Bronchial epithelial cell (primary cell): ENCODE measurements at regions not wholly inside any gene's neighbourhood (a gene's known extent, or its start where the extent isn't known, plus 50 kb on each side); places are given as distances from the start of the nearest gene placed in this dataset.

Source experiments
- DNase-seq: peaks from one replicate; pipeline ENCODE4 v3.0.0-alpha.2; 2010; ENCODE audit warnings: low read depth
- FAIRE-seq: peaks from 2 replicates; lab custom pipeline; 2011; peaks lifted over from hg19 to GRCh38; lab: Jason Lieb, UNC
- H3K27me3 ChIP-seq: 2 replicates; pipeline ENCODE4 v1.5.1; 2011; ENCODE audit warnings: low read length; ENCODE audit not compliant: control insufficient read depth, insufficient read depth
- H3K36me3 ChIP-seq: 2 replicates; pipeline ENCODE4 v1.5.1; 2011; ENCODE audit warnings: low read length; ENCODE audit not compliant: control insufficient read depth, insufficient read depth
- H3K4me3 ChIP-seq: 2 replicates; pipeline ENCODE4 v1.5.1; 2011; ENCODE audit warnings: mild to moderate bottlenecking, low read depth, low read length, control low read depth
- TF ChIP-seq, protein P1 (sequence below): IDR thresholded peaks from 2 replicates; pipeline ENCODE4 v1.5.1; 2011; ENCODE audit warnings: mild to moderate bottlenecking, moderate library complexity, low read length, control low read depth, inconsistent platforms; ENCODE audit not compliant: insufficient read depth, severe bottlenecking

DNA sequence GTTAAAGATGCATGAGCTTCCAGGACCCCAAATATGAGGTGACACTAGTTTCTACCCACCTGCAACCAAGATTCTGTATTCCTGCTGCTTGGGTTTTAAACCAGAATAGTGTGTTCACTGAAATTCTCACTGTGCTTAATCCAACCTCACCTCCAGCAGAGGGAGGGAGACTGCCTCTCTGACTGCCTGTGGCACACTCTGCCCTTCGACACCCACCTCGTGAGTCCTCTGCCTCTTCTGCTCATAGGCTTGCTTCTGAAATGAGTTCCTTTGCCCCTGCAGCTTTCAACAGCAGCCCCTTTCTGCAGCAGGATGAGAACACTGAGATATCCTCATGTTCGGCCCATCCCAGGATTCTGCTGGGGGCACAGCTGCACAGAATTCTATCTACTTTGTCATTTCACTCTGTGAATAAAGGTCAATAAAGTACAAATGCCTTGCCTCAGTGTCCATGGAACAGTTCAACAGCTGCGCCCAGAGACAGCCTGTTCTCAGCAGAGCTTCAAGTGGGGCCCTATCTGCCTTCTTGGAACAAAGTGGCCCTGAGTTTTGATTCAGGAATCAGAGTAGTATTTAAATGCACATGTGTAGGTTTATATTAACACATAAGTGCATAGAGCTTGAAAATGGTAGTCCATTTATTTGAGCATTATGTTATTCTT is 632.5 kb downstream of the TNS3 start:
- TF ChIP-seq, protein P1, sequence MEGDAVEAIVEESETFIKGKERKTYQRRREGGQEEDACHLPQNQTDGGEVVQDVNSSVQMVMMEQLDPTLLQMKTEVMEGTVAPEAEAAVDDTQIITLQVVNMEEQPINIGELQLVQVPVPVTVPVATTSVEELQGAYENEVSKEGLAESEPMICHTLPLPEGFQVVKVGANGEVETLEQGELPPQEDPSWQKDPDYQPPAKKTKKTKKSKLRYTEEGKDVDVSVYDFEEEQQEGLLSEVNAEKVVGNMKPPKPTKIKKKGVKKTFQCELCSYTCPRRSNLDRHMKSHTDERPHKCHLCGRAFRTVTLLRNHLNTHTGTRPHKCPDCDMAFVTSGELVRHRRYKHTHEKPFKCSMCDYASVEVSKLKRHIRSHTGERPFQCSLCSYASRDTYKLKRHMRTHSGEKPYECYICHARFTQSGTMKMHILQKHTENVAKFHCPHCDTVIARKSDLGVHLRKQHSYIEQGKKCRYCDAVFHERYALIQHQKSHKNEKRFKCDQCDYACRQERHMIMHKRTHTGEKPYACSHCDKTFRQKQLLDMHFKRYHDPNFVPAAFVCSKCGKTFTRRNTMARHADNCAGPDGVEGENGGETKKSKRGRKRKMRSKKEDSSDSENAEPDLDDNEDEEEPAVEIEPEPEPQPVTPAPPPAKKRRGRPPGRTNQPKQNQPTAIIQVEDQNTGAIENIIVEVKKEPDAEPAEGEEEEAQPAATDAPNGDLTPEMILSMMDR = no peak
- Histone ChIP-seq H3K4me3 (no peak overlapping the region), H3K36me3 (no peaks in the 10 kb centered on the region), H3K27me3 (peaks cover 1% of the 10 kb centered on the region)
- FAIRE-seq (no peak), DNase-seq (no peak)

DNA sequence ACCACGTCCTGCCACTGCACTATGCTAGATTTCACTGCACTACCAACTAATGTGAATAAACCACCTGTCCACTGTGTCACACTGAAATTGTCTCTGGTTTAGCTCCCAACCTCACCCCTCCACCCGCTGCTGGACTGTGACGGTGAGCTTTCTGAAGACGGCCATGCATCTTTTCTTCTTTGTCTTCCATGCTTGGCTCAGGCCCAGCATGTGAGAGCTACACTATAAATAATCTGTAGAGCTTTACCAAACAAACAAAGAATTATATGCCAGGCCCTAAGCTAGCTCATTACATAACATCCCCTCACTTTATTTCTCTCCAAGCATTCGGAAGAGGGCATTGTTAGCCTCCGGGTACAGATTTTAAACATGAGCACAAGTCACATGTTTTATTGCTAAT is 633.2 kb downstream of the TNS3 start:
- FAIRE-seq = no peak
- Histone ChIP-seq H3K36me3 (no peaks in the 10 kb centered on the region), H3K27me3 (peaks cover 1% of the 10 kb centered on the region), H3K4me3 (no peak overlapping the region)
- TF ChIP-seq, protein P1 = no peak
- no peak for DNase-seq

DNA sequence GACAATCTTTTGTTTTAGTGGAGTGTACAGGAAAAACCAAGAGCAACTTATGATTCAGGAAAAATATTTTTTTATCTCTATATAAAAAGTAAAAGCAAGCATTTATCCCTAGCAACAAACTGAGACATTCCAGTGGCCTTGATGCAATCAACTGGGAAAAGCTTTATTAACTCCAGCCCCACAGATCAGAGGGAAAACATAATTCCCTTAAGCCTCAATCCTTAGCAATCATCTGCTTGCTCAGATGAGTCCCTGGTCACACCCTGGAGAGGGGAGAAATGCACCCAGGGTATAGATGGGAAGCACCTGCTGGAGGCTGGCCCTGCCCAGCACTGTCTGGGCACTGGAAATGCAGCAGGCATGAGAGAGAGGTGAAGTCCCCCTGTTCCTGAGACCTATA is 636.6 kb downstream of the TNS3 start:
- FAIRE-seq (no peak), DNase-seq (no peak)
- TF ChIP-seq, protein P1 = no peak
- no peak overlapping the region for H3K4me3 ChIP-seq
- H3K36me3 ChIP-seq = no peaks in the 10 kb centered on the region
- H3K27me3 ChIP-seq = no peaks in the 10 kb centered on the region

DNA sequence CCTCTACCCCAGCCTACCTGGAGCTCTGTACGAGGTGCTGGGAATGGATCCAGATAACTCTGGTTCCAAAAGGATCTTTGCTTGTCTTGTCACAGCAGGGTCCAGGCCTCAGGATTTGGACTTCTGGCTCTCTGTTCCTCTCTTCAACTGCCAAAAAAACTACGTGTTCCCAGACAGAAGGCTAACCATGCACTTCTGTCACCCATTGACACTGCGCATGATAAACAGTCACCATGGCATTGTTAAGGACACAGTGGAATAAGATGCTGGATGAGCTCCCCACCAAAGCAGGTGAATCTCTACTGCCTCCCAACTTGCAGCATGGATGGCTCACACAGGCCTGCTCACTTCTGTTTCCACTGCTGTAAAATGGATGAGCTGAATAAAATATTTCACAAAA is 637.9 kb downstream of the TNS3 start:
- H3K27me3 ChIP-seq = no peaks in the 10 kb centered on the region
- no peak for DNase-seq
- no peak overlapping the region for H3K4me3 ChIP-seq
- no peak for FAIRE-seq
- TF ChIP-seq, protein P1 = no peak
- no peaks in the 10 kb centered on the region for H3K36me3 ChIP-seq

DNA sequence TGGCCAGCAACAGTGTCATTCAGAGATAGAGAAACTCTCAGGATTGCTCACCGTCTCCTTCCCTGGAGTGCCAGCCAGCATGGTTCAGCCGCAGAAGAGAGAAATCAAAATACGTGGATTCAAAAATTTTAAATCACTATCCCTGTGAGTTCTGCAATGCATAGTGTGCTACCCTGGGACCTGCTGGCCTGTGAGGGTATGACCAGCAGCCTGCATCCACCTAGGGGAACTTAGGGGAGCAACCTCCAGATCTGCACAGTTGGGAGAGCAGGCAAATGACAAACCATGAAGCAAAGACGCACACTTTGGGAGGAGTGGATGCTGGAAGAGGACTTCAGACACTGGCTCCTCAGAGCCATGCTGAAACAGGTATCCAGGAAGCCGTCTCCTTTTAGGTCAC is 639.3 kb downstream of the TNS3 start:
- no peak for FAIRE-seq
- no peaks in the 10 kb centered on the region for H3K36me3 ChIP-seq
- H3K4me3 ChIP-seq = no peak overlapping the region
- TF ChIP-seq, protein P1 = no peak
- no peaks in the 10 kb centered on the region for H3K27me3 ChIP-seq
- DNase-seq = no peak

- Histone ChIP-seq H3K27me3 (no peaks in the 10 kb centered on the region), H3K36me3 (no peaks in the 10 kb centered on the region), H3K4me3 (no peak overlapping the region)
- FAIRE-seq (no peak), DNase-seq (no peak)
- TF ChIP-seq, protein P1 = no peak
These were observed 641.7 kb downstream of the TNS3 start for GRCh38 chr7:46940178-46940577.
